Stomach (tissue), 4 donors: ENCODE measurements at regions not wholly inside any gene's neighbourhood (a gene's known extent, or its start where the extent isn't known, plus 50 kb on each side); places are given as distances from the start of the nearest gene placed in this dataset.

Experiments
- POLR2AphosphoS5 ChIP-seq, 3 donors: sonication (generic); formaldehyde crosslinking; IDR thresholded peaks; one replicate each; pipeline ENCODE4 v1.6.1; 2016; ENCODE audit warnings: antibody characterized with exemption in 3 of 3
- TF ChIP-seq, protein P1 (sequence below), 7 experiments: fragments of 450-650 bp in 4 of 7; fragments of 200-600 bp in 3 of 7; sonication (generic) in 3 of 7; IDR thresholded peaks; one replicate each; pipeline ENCODE4 v1.5.1; 2016 to 2019; ENCODE audit warnings: antibody characterized with exemption in 7 of 7, control low read depth in 2 of 7, mild to moderate bottlenecking in 1 of 7

DNA sequence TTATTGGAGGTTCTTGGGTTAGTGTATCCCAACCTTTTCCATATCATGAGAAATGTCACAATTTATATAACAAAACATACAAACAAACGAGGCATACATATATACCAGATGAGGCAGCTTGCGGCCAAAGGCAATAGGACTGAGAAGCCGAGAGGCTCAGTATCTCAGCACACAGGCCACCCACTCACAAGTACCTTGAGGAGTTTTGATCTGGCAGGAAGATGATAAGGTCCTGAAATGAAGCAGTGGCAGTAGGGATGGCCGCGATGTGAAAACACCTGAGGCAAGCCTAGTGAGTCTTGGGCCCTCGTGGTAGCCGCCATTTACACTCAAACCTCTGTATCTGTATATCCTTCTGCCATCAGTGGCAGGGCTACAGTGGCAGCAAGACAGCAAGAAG, 55.3 kb upstream of the PRPS1 start:
- TF ChIP-seq, protein P1, sequence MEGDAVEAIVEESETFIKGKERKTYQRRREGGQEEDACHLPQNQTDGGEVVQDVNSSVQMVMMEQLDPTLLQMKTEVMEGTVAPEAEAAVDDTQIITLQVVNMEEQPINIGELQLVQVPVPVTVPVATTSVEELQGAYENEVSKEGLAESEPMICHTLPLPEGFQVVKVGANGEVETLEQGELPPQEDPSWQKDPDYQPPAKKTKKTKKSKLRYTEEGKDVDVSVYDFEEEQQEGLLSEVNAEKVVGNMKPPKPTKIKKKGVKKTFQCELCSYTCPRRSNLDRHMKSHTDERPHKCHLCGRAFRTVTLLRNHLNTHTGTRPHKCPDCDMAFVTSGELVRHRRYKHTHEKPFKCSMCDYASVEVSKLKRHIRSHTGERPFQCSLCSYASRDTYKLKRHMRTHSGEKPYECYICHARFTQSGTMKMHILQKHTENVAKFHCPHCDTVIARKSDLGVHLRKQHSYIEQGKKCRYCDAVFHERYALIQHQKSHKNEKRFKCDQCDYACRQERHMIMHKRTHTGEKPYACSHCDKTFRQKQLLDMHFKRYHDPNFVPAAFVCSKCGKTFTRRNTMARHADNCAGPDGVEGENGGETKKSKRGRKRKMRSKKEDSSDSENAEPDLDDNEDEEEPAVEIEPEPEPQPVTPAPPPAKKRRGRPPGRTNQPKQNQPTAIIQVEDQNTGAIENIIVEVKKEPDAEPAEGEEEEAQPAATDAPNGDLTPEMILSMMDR (IDR thresholded peaks at IDR 0.05): no peak
- TF ChIP-seq POLR2AphosphoS5 (IDR thresholded peaks at IDR 0.05): no peak
